Vagina (tissue), 2 donors: ENCODE measurements at regions not wholly inside any gene's neighbourhood (a gene's known extent, or its start where the extent isn't known, plus 50 kb on each side); places are given as distances from the start of the nearest gene placed in this dataset.

Source experiments
- DNase-seq, 2 donors: peaks; one replicate each; pipeline ENCODE4 v3.0.0-alpha.2; 2017; ENCODE audit errors: extremely low spot score in 2 of 2
- H3K27ac ChIP-seq: fragments of 200-600 bp; sonication (generic); one replicate; pipeline ENCODE4 v1.5.1; 2019
- H3K27me3 ChIP-seq: fragments of 200-600 bp; sonication (generic); one replicate; pipeline ENCODE4 v1.5.1; 2019
- H3K36me3 ChIP-seq, 2 donors: fragments of 200-600 bp; sonication (generic); one replicate each; pipeline ENCODE4 v1.5.1; 2017 to 2019
- H3K4me1 ChIP-seq: fragments of 200-600 bp; sonication (generic); one replicate; pipeline ENCODE4 v1.5.1; 2019
- H3K4me3 ChIP-seq, 2 donors: fragments of 200-600 bp; sonication (generic); 1 replicate in 1 of 2; 2 replicates in 1 of 2; pipeline ENCODE4 v1.5.1; 2016 to 2019
- H3K9me3 ChIP-seq: fragments of 200-600 bp; sonication (generic); one replicate; pipeline ENCODE4 v1.5.1; 2019
- CTCF ChIP-seq, 3 experiments: fragments of 450-650 bp in 2 of 3; fragments of 200-600 bp in 1 of 3; sonication (generic) in 1 of 3; IDR thresholded peaks; one replicate each; pipeline ENCODE4 v1.5.1; 2017 to 2019; ENCODE audit warnings: antibody characterized with exemption in 3 of 3, mild to moderate bottlenecking in 2 of 3, moderate library complexity in 2 of 3
- POLR2A ChIP-seq, 2 donors: fragments of 450-650 bp; IDR thresholded peaks; one replicate each; pipeline ENCODE4 v1.6.1; 2017; ENCODE audit warnings: antibody characterized with exemption in 2 of 2, mild to moderate bottlenecking in 2 of 2, moderate library complexity in 2 of 2
- POLR2AphosphoS5 ChIP-seq, 2 donors: sonication (generic); formaldehyde crosslinking; IDR thresholded peaks; one replicate each; pipeline ENCODE4 v1.9.0; 2017; ENCODE audit warnings: antibody characterized with exemption in 2 of 2, mild to moderate bottlenecking in 2 of 2, low read depth in 1 of 2; ENCODE audit not compliant: insufficient read depth in 1 of 2
- intact Hi-C: fragments of 100-400 bp; cut with DNase I; formaldehyde crosslinking; loops from one replicate; pipeline ENCODE4 v1.15.1; 2023

GRCh38 chr5:104305602-104306001 lies 743.0 kb upstream of the NUDT12 start:
- no peak for DNase-seq
- H3K4me1 ChIP-seq = no peaks in the 10 kb centered on the region
- H3K9me3 ChIP-seq = no peaks in the 10 kb centered on the region
- intact Hi-C loops = no loop called here
- TF ChIP-seq CTCF (IDR thresholded peaks at IDR 0.05) = no peak
- no peak for TF ChIP-seq POLR2A (IDR thresholded peaks at IDR 0.05)
- no peak for TF ChIP-seq POLR2AphosphoS5 (IDR thresholded peaks at IDR 0.05; ENCODE audit: insufficient read depth in 1 of 2, low read depth in 1 of 2)
- no peak overlapping the region for H3K4me3 ChIP-seq
- H3K27me3 ChIP-seq = no peaks in the 10 kb centered on the region
- H3K36me3 ChIP-seq = no peaks in the 10 kb centered on the region
- no peak overlapping the region for H3K27ac ChIP-seq

GRCh38 chr5:104299998-104300706 lies 737.6 kb upstream of the NUDT12 start:
- H3K4me1 ChIP-seq = no peaks in the 10 kb centered on the region
- DNase-seq = no peak
- H3K27me3 ChIP-seq = no peaks in the 10 kb centered on the region
- no peaks in the 10 kb centered on the region for H3K9me3 ChIP-seq
- intact Hi-C loops = no loop called here
- no peak for TF ChIP-seq POLR2A (IDR thresholded peaks at IDR 0.05)
- no peak for TF ChIP-seq POLR2AphosphoS5 (IDR thresholded peaks at IDR 0.05; ENCODE audit: insufficient read depth in 1 of 2, low read depth in 1 of 2)
- H3K36me3 ChIP-seq = no peaks in the 10 kb centered on the region
- no peak overlapping the region for H3K27ac ChIP-seq
- H3K4me3 ChIP-seq = no peak overlapping the region

- H3K4me1 ChIP-seq = no peaks in the 10 kb centered on the region
- intact Hi-C loops = no loop called here
- no peaks in the 10 kb centered on the region for H3K9me3 ChIP-seq
- no peak for TF ChIP-seq CTCF (IDR thresholded peaks at IDR 0.05)
- TF ChIP-seq POLR2A (IDR thresholded peaks at IDR 0.05) = no peak
- no peak for TF ChIP-seq POLR2AphosphoS5 (IDR thresholded peaks at IDR 0.05; ENCODE audit: insufficient read depth in 1 of 2, low read depth in 1 of 2)
- no peaks in the 10 kb centered on the region for H3K36me3 ChIP-seq
- no peak overlapping the region for H3K4me3 ChIP-seq
- no peak overlapping the region for H3K27ac ChIP-seq
- DNase-seq = no peak
- H3K27me3 ChIP-seq = no peaks in the 10 kb centered on the region
Observed at GRCh38 chr5:104298518-104298917, 735.9 kb upstream of the NUDT12 start.

GRCh38 chr5:104297076-104297475 lies 734.5 kb upstream of the NUDT12 start:
- Histone ChIP-seq H3K27me3 (no peaks in the 10 kb centered on the region), H3K4me1 (no peaks in the 10 kb centered on the region), H3K9me3 (no peaks in the 10 kb centered on the region), H3K36me3 (no peaks in the 10 kb centered on the region), H3K4me3 (no peak overlapping the region), H3K27ac (no peak overlapping the region)
- no peak for DNase-seq
- no peak for TF ChIP-seq POLR2A (IDR thresholded peaks at IDR 0.05)
- no peak for TF ChIP-seq CTCF (IDR thresholded peaks at IDR 0.05)
- TF ChIP-seq POLR2AphosphoS5 (IDR thresholded peaks at IDR 0.05; ENCODE audit: insufficient read depth in 1 of 2, low read depth in 1 of 2) = no peak
- intact Hi-C loops = no loop called here

- TF ChIP-seq CTCF (IDR thresholded peaks at IDR 0.05) (no peak), POLR2A (IDR thresholded peaks at IDR 0.05) (no peak), POLR2AphosphoS5 (IDR thresholded peaks at IDR 0.05; ENCODE audit: insufficient read depth in 1 of 2, low read depth in 1 of 2) (no peak)
- no peaks in the 10 kb centered on the region for H3K36me3 ChIP-seq
- no peak overlapping the region for H3K4me3 ChIP-seq
- H3K27me3 ChIP-seq = no peaks in the 10 kb centered on the region
- H3K4me1 ChIP-seq = no peaks in the 10 kb centered on the region
- intact Hi-C loops = no loop called here
- DNase-seq = no peak
- no peaks in the 10 kb centered on the region for H3K9me3 ChIP-seq
- no peak overlapping the region for H3K27ac ChIP-seq
Observed at GRCh38 chr5:104295991-104296390, 733.4 kb upstream of the NUDT12 start.
